DND-41 (cell line): ENCODE measurements at regions not wholly inside any gene's neighbourhood (a gene's known extent, or its start where the extent isn't known, plus 50 kb on each side); places are given as distances from the start of the nearest gene placed in this dataset.

Experiments
- ATAC-seq: fragments of 200-7000 bp; cut with Tn5 transposase; 3 replicates; pipeline ENCODE4 v1.9.1; 2021; ENCODE audit warnings: low read depth; ENCODE audit not compliant: insufficient read depth
- DNase-seq: peaks from one replicate; pipeline ENCODE4 v3.0.0-alpha.2; 2020
- H2AFZ ChIP-seq: 2 replicates; pipeline ENCODE4 v1.6.0; 2012; ENCODE audit warnings: low read depth, low read length
- H3K27ac ChIP-seq: 2 replicates; pipeline ENCODE4 v1.5.1; 2012; ENCODE audit warnings: low read length, inconsistent platforms
- H3K27me3 ChIP-seq: fragments of 200-600 bp; sonication (generic); 2 replicates; pipeline ENCODE4 v1.6.0; 2012; ENCODE audit warnings: low read length, mild to moderate bottlenecking, inconsistent platforms; ENCODE audit not compliant: insufficient read depth, poor library complexity
- H3K36me3 ChIP-seq: 2 replicates; pipeline ENCODE4 v1.5.1; 2012; ENCODE audit warnings: low read length, inconsistent platforms; ENCODE audit not compliant: insufficient read depth
- H3K4me1 ChIP-seq: 2 replicates; pipeline ENCODE4 v1.5.1; 2012; ENCODE audit warnings: mild to moderate bottlenecking, low read length; ENCODE audit not compliant: insufficient read depth
- H3K4me2 ChIP-seq: 2 replicates; pipeline ENCODE4 v1.6.0; 2012; ENCODE audit warnings: mild to moderate bottlenecking, moderate library complexity, low read length, inconsistent platforms; ENCODE audit not compliant: insufficient read depth
- H3K4me3 ChIP-seq, 2 experiments: fragments of 200-600 bp in 1 of 2; shearing (Covaris generic) in 1 of 2; 2 replicates each; pipeline ENCODE4 v1.5.1; 2012 to 2016; ENCODE audit warnings: inconsistent platforms in 2 of 2, low read length in 2 of 2, mild to moderate bottlenecking in 2 of 2, low read depth in 1 of 2, moderate library complexity in 1 of 2
- H3K79me2 ChIP-seq: 2 replicates; pipeline ENCODE4 v1.6.0; 2012; ENCODE audit warnings: low read length, inconsistent platforms; ENCODE audit not compliant: insufficient read depth
- H3K9ac ChIP-seq: 2 replicates; pipeline ENCODE4 v1.6.0; 2012; ENCODE audit warnings: low read depth, mild to moderate bottlenecking, inconsistent platforms, low read length, moderate library complexity
- H3K9me3 ChIP-seq: 2 replicates; pipeline ENCODE4 v1.5.1; 2012; ENCODE audit warnings: low read length, moderate library complexity, mild to moderate bottlenecking, inconsistent platforms; ENCODE audit not compliant: insufficient read depth, severe bottlenecking
- H4K20me1 ChIP-seq: 2 replicates; pipeline ENCODE4 v1.6.0; 2012; ENCODE audit warnings: low read length; ENCODE audit not compliant: insufficient read depth
- EZH2 ChIP-seq: IDR thresholded peaks from 3 replicates; pipeline ENCODE4 v1.6.1; 2012; ENCODE audit warnings: borderline replicate concordance, low read depth, mild to moderate bottlenecking, moderate library complexity, low read length, inconsistent platforms; ENCODE audit not compliant: severe bottlenecking
- TF ChIP-seq, protein P1 (sequence below): IDR thresholded peaks from 2 replicates; pipeline ENCODE4 v1.5.1; 2012; ENCODE audit warnings: borderline replicate concordance, low read length, moderate library complexity, mild to moderate bottlenecking; ENCODE audit not compliant: poor library complexity, severe bottlenecking; ENCODE audit errors: extremely low read depth

DNA sequence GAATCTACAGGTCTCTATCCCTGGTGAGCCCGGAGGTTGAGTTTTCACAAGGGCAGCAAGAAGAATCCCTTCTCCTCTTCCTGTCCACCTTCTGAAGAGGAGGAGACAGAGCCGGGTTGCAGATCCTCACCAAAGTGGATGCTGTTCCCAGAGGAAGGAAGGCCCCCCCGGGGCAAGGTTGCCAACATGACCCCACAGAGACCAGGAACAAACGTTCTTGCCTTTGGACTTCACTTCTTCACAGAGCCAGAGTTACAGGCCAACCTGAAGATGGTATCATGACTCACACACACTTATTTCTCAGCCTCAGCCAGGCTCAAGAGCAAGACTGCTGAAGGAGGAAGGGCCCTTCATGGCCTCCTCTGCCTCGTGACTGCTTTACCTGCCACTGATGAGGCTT lies 384.3 kb downstream of the CD83 start:
- Histone ChIP-seq H3K36me3 (no peaks in the 10 kb centered on the region), H3K9ac (no peak overlapping the region), H3K9me3 (peaks cover 2% of the 10 kb centered on the region), H3K4me1 (no peaks in the 10 kb centered on the region), H2AFZ (no peak overlapping the region), H3K4me2 (no peak overlapping the region), H3K79me2 (no peaks in the 10 kb centered on the region), H4K20me1 (no peaks in the 10 kb centered on the region), H3K27ac (no peak overlapping the region), H3K27me3 (no peaks in the 10 kb centered on the region), H3K4me3 (no peak overlapping the region)
- ATAC-seq (no peak), DNase-seq (no peak)
- TF ChIP-seq EZH2 = no peak
- TF ChIP-seq, protein P1, sequence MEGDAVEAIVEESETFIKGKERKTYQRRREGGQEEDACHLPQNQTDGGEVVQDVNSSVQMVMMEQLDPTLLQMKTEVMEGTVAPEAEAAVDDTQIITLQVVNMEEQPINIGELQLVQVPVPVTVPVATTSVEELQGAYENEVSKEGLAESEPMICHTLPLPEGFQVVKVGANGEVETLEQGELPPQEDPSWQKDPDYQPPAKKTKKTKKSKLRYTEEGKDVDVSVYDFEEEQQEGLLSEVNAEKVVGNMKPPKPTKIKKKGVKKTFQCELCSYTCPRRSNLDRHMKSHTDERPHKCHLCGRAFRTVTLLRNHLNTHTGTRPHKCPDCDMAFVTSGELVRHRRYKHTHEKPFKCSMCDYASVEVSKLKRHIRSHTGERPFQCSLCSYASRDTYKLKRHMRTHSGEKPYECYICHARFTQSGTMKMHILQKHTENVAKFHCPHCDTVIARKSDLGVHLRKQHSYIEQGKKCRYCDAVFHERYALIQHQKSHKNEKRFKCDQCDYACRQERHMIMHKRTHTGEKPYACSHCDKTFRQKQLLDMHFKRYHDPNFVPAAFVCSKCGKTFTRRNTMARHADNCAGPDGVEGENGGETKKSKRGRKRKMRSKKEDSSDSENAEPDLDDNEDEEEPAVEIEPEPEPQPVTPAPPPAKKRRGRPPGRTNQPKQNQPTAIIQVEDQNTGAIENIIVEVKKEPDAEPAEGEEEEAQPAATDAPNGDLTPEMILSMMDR = no peak

DNA sequence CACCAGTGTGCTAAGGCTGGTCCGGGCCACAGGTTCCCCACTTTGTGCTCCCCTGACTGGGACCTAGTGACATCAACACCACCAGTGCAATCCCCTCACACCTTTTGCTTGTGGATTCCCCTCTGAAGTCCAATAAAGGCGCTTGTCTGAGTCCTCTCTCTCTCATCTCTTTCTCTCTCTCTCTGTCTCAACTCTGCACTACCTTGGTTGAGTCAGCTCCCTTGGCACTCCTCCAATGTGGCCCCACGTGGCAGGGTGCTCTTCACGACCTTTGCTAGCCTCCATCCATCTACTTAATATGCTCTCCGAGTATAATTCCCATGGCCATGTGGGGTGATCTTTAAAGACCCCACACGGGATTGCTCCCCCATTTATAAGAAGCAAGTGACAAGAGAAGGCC lies 385.0 kb downstream of the CD83 start:
- Histone ChIP-seq H3K36me3 (no peaks in the 10 kb centered on the region), H2AFZ (no peak overlapping the region), H3K4me2 (no peak overlapping the region), H3K9me3 (no peaks in the 10 kb centered on the region), H3K4me3 (no peak overlapping the region), H3K27me3 (no peaks in the 10 kb centered on the region), H3K9ac (no peak overlapping the region), H3K27ac (no peak overlapping the region), H4K20me1 (no peaks in the 10 kb centered on the region), H3K79me2 (no peaks in the 10 kb centered on the region), H3K4me1 (no peaks in the 10 kb centered on the region)
- no peak for ATAC-seq
- no peak for DNase-seq
- no peak for TF ChIP-seq EZH2
- TF ChIP-seq, protein P1 = no peak

GRCh38 chr6:14505401-14505800 lies 387.8 kb downstream of the CD83 start:
- Histone ChIP-seq H2AFZ (no peak overlapping the region), H3K4me3 (no peak overlapping the region), H3K79me2 (no peaks in the 10 kb centered on the region), H3K4me1 (no peaks in the 10 kb centered on the region), H4K20me1 (no peaks in the 10 kb centered on the region), H3K9ac (no peak overlapping the region), H3K27me3 (no peaks in the 10 kb centered on the region), H3K36me3 (no peaks in the 10 kb centered on the region), H3K9me3 (no peaks in the 10 kb centered on the region), H3K4me2 (no peak overlapping the region), H3K27ac (no peak overlapping the region)
- no peak for TF ChIP-seq EZH2
- TF ChIP-seq, protein P1 = no peak
- DNase-seq = no peak
- no peak for ATAC-seq
